ENCODE measurements at regions not wholly inside any gene's neighbourhood (a gene's known extent, or its start where the extent isn't known, plus 50 kb on each side); places are given as distances from the start of the nearest gene placed in this dataset.

DNA sequence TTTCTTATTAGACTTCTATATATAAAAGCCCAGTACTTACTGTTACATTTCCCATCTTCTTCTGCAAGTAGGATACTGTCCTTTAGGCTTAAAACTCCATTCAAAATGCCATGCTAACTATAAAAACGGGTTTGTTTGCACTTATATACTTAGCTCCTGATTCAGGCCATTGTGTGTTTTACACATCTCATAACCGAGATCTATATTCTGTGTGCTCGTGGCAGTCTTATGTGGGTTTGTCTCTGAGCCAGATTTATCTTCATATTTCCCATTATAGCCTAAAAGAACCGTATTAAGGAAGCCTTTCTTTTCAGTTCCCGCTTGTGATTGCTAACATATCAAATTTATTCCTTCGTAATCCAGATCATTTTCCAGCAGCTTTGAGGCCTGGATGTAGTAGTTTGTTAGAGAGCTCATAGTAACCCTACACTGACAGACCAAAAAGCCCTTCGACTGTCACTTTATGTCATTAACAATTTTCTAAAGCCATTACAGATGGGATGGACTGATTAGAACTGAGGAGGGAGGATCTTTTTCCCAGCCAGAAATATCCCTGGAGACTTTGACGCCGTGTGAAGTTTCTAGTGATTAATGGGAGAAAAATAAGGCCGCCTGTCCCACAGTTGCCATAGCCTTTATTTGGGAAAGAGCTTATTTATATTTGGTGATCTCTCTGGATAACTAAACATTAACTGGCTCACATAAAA, 508.5 kb downstream of the FOXG1 start:
- H3K9ac ChIP-seq (ENCODE audit: low read length): no peak overlapping the region
- no peaks in the 10 kb centered on the region for H3K27me3 ChIP-seq (ENCODE audit: low read depth, low read length)
- no peaks in the 10 kb centered on the region for H3K79me2 ChIP-seq (ENCODE audit: low read length)
- H3K4me1 ChIP-seq (ENCODE audit: low read length): peaks cover 8% of the 10 kb centered on the region
- no peak overlapping the region for H3K4me3 ChIP-seq (ENCODE audit: low read length)
- H3K4me2 ChIP-seq (ENCODE audit: low read length): no peak overlapping the region
- H2AFZ ChIP-seq (ENCODE audit: low read depth, low read length): no peak overlapping the region
- H4K20me1 ChIP-seq (ENCODE audit: insufficient read depth, low read length): no peaks in the 10 kb centered on the region
- TF ChIP-seq EZH2phosphoT487 (IDR thresholded peaks at IDR 0.05; ENCODE audit: low read depth) (no peak), CTCF (IDR thresholded peaks at IDR 0.05; ENCODE audit: low read depth, low read length) (no peak)
- no peaks in the 10 kb centered on the region for H3K36me3 ChIP-seq (replicated peaks; ENCODE audit: low read depth, low read length)
- H3K27ac ChIP-seq (ENCODE audit: low read length): no peak overlapping the region
- H3K9me3 ChIP-seq (ENCODE audit: insufficient read depth, low read length): no peaks in the 10 kb centered on the region

GRCh38 chr14:29278301-29279263, 512.0 kb downstream of the FOXG1 start:
- no peak for TF ChIP-seq CTCF (IDR thresholded peaks at IDR 0.05; ENCODE audit: low read depth, low read length)
- no peak for TF ChIP-seq EZH2phosphoT487 (IDR thresholded peaks at IDR 0.05; ENCODE audit: low read depth)
- H3K9me3 ChIP-seq (ENCODE audit: insufficient read depth, low read length): no peaks in the 10 kb centered on the region
- no peaks in the 10 kb centered on the region for H4K20me1 ChIP-seq (ENCODE audit: insufficient read depth, low read length)
- no peaks in the 10 kb centered on the region for H3K79me2 ChIP-seq (ENCODE audit: low read length)
- no peak overlapping the region for H3K4me3 ChIP-seq (ENCODE audit: low read length)
- H3K27me3 ChIP-seq (ENCODE audit: low read depth, low read length): no peaks in the 10 kb centered on the region
- no peak overlapping the region for H3K4me2 ChIP-seq (ENCODE audit: low read length)
- no peaks in the 10 kb centered on the region for H3K36me3 ChIP-seq (replicated peaks; ENCODE audit: low read depth, low read length)
- no peak overlapping the region for H3K9ac ChIP-seq (ENCODE audit: low read length)
- no peak overlapping the region for H2AFZ ChIP-seq (ENCODE audit: low read depth, low read length)
- H3K4me1 ChIP-seq (ENCODE audit: low read length): peaks cover 8% of the 10 kb centered on the region
- H3K27ac ChIP-seq (ENCODE audit: low read length): no peak overlapping the region

GRCh38 chr14:29282169-29282568, 515.6 kb downstream of the FOXG1 start:
- H3K27me3 ChIP-seq (ENCODE audit: low read depth, low read length): no peaks in the 10 kb centered on the region
- no peaks in the 10 kb centered on the region for H4K20me1 ChIP-seq (ENCODE audit: insufficient read depth, low read length)
- no peak overlapping the region for H2AFZ ChIP-seq (ENCODE audit: low read depth, low read length)

More at GRCh38 chr14:29282169-29282568, 515.6 kb downstream of the FOXG1 start:
- no peak overlapping the region for H3K4me3 ChIP-seq (ENCODE audit: low read length)
- no peaks in the 10 kb centered on the region for H3K79me2 ChIP-seq (ENCODE audit: low read length)
- H3K9ac ChIP-seq (ENCODE audit: low read length): no peak overlapping the region
- H3K9me3 ChIP-seq (ENCODE audit: insufficient read depth, low read length): no peaks in the 10 kb centered on the region
- H3K4me1 ChIP-seq (ENCODE audit: low read length): peaks cover 8% of the 10 kb centered on the region
- H3K36me3 ChIP-seq (replicated peaks; ENCODE audit: low read depth, low read length): no peaks in the 10 kb centered on the region
- H3K4me2 ChIP-seq (ENCODE audit: low read length): no peak overlapping the region
- H3K27ac ChIP-seq (ENCODE audit: low read length): no peak overlapping the region
- TF ChIP-seq CTCF (IDR thresholded peaks at IDR 0.05; ENCODE audit: low read depth, low read length): no peak
- no peak for TF ChIP-seq EZH2phosphoT487 (IDR thresholded peaks at IDR 0.05; ENCODE audit: low read depth)

All from OCI-LY3 (cell line).